ENCODE measurements at regions not wholly inside any gene's neighbourhood (a gene's known extent, or its start where the extent isn't known, plus 50 kb on each side); places are given as distances from the start of the nearest gene placed in this dataset.

- TF ChIP-seq RBAK (CRISPR knock-in tag; IDR thresholded peaks at IDR 0.05) = no peak
- TF ChIP-seq RELA (CRISPR knock-in tag; IDR thresholded peaks at IDR 0.05) = no peak
- TF ChIP-seq, protein P1, sequence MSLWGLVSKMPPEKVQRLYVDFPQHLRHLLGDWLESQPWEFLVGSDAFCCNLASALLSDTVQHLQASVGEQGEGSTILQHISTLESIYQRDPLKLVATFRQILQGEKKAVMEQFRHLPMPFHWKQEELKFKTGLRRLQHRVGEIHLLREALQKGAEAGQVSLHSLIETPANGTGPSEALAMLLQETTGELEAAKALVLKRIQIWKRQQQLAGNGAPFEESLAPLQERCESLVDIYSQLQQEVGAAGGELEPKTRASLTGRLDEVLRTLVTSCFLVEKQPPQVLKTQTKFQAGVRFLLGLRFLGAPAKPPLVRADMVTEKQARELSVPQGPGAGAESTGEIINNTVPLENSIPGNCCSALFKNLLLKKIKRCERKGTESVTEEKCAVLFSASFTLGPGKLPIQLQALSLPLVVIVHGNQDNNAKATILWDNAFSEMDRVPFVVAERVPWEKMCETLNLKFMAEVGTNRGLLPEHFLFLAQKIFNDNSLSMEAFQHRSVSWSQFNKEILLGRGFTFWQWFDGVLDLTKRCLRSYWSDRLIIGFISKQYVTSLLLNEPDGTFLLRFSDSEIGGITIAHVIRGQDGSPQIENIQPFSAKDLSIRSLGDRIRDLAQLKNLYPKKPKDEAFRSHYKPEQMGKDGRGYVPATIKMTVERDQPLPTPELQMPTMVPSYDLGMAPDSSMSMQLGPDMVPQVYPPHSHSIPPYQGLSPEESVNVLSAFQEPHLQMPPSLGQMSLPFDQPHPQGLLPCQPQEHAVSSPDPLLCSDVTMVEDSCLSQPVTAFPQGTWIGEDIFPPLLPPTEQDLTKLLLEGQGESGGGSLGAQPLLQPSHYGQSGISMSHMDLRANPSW (CRISPR knock-in tag; IDR thresholded peaks at IDR 0.05; ENCODE audit: borderline replicate concordance) = no peak
- no peak for TF ChIP-seq MAX (IDR thresholded peaks at IDR 0.05)
- TF ChIP-seq BHLHE40 (IDR thresholded peaks at IDR 0.05; ENCODE audit: low read length) = no peak
- no peak for TF ChIP-seq PCBP2 (optimal IDR thresholded peaks at IDR 0.05; ENCODE audit: low read depth, low read length, poor library complexity, severe bottlenecking)
- no peak for TF ChIP-seq POLR2AphosphoS5 (IDR thresholded peaks at IDR 0.05; ENCODE audit: low read depth, low read length)
- TF ChIP-seq NR3C1 (CRISPR knock-in tag; IDR thresholded peaks at IDR 0.05) = no peak
- no peak for TF ChIP-seq REPIN1 (CRISPR knock-in tag; IDR thresholded peaks at IDR 0.05; ENCODE audit: borderline replicate concordance, low read depth)
- TF ChIP-seq, protein P2, sequence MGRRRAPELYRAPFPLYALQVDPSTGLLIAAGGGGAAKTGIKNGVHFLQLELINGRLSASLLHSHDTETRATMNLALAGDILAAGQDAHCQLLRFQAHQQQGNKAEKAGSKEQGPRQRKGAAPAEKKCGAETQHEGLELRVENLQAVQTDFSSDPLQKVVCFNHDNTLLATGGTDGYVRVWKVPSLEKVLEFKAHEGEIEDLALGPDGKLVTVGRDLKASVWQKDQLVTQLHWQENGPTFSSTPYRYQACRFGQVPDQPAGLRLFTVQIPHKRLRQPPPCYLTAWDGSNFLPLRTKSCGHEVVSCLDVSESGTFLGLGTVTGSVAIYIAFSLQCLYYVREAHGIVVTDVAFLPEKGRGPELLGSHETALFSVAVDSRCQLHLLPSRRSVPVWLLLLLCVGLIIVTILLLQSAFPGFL (CRISPR knock-in tag; IDR thresholded peaks at IDR 0.05) = no peak
- TF ChIP-seq CHCHD3 (CRISPR knock-in tag; IDR thresholded peaks at IDR 0.05) = no peak
- TF ChIP-seq TCF7 (IDR thresholded peaks at IDR 0.05; ENCODE audit: low read depth) = no peak
These were observed 175.1 kb downstream of the ACKR3 start for GRCh38 chr2:236744716-236745115.

Data from HepG2 (cell line).